Mucosa of gallbladder (tissue), 1 donor: ENCODE measurements at regions not wholly inside any gene's neighbourhood (a gene's known extent, or its start where the extent isn't known, plus 50 kb on each side); places are given as distances from the start of the nearest gene placed in this dataset.

Source experiments
- DNase-seq: peaks from one replicate; pipeline ENCODE4 v3.0.0-alpha.2; 2020; ENCODE audit warnings: low spot score
- donor health status: DM: no; HTN: no; CAD: no.

DNA sequence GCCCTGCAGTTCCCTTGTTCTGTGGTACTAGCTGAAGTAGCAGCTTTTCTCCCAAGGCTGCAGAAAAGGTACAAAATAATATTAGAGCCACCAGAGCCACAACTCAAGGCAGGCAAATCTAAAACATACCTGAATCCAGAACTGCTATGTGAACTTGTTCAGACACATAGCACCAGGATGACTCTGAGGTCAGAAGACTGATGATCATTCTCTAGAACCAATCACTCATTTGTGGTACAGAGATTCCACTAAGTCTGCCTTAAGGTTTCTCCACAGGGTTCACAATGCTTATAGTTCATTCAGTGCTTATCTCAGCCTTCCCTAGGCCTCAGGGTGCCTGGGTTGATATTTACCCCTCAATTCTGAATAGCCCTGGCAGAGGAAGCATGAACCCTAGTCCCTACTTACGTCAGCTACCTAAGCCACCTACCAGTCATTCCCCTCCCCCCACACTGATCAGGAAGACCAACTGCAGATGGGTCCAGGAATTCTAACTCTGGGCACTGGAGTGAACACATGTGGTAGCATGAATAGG, 140.9 kb upstream of the MOCS1 start:
- DNase-seq = no peak

DNA sequence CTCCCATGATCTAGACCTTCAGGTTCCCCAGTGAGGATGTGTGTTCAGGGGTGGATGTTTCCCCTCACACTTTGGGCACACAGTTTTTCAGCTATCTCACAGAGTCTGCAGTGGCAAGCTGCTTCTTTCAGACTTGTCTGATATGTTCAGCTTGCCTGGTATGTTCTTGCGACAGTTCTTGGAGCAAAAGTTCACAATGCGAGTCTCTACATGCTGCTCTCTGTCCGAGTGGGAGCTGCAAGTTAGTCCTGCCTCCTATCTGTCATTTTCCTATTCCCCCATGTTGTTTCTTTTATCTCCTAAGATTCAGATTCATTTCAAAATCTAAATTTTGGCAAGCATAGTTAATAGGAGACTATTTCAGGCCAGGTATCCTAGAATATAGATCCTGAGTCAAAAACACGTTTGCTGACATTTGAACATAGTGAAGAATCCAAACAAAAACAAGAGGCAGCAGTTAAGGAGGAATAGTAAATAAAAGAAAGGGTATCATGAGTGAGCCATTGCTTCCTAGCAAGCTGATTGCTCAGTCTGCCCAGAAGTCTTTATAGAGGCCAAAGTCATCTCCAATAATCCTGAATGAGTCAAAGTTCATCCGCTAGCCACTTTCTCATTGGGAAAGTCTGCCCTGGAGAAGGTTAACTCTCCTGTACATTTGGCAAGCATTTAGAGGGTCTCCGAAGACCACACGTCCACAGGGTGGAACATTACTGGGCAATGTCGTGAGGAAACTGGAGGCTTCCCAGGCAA, 140.2 kb upstream of the MOCS1 start:
- DNase-seq = no peak

DNA sequence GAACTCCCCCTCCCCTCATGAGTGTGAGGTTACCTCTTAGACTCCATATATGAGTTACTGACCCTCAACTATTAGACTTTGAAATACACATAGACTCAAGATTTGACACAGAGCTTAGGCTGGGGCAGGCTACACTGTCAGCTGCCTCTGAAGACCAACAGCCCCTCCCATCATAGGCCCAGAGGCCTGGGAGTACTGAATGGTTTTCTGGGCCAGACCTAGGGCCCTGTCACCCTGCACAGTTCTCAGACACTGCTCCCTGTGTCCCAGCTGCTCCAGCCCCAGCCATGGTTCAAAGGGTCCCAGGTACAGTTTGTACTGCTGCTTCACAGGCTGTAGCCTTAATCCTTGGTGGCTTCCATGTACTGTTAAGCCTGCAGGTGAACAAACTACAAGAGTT, 132.1 kb upstream of the MOCS1 start:
- DNase-seq = no peak

DNA sequence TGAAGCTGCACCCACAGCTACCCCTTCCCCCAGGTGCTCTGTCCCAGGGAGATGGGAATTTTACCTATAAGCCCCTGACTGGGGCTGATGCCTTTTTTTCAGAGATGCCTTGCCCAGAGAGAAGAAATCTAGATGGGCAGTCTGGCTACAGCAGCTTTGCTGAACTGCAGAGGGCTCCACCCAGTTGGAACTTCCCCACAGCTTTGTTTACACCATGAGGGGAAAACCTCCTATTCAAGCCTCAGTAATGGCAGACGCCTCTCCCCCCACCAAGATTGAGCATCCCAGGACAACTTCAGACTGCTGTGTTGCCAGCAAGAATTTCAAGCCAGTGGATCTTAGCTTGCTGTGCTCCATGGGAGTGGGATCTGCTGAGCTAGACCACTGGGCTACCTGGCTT, 122.6 kb upstream of the MOCS1 start:
- DNase-seq = no peak

DNA sequence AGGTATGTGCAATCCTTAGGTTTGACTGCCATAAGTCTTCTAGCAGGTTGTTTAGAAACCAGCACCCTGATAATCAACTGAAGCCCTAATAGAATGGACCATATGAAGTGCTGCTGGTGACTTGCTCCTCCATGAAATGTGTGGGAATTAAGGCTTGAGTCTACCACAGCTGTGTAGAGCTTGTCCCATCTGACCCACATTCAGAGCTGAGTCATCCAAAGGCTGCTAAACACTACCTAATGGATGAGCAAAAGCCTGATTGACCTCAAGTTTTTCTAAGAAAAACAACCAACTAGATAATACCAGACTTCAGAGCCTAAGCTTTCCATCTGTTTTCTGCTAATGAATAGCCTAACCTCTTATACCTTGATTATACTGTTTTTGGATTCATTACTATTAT, 120.3 kb upstream of the MOCS1 start:
- no peak for DNase-seq

DNA sequence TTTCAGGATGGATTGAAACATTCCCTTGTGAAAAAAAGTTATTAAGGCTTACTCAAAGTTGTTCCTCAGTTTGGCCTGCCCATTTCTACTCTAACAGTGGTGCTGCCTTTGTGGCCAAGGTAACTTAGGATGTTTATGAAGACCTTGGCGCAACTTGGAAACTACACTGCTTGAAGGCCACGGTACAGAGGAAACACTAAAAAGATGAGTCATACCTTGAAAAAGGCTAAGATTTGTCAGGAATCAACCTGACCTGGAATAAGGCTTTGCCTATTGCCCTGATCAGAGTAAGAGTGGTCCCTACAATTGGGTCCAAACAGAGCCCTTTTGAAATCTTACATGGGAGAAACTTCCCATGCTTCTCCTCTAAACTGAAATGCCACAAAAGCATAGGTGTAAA, 119.9 kb upstream of the MOCS1 start:
- DNase-seq = no peak

DNA sequence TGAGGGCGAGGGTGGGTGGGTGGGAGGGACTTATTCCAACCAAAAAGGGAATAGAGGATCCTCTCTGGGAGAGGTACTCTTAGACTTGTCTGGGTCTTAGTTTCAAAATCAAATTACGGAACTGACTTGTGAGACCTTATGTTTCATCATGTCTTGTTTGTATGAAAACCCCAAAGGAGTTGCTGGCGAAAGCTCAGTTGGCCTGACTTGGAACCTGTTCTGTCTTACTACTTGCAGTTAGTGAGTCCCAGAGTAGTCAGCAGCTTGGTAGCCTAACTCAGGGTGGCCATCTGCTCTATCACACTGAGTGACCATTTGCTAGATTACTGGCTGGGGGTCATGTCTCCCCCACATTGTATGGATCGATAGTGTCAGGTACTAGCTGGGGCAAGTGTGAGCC, 114.9 kb upstream of the MOCS1 start:
- no peak for DNase-seq

DNA sequence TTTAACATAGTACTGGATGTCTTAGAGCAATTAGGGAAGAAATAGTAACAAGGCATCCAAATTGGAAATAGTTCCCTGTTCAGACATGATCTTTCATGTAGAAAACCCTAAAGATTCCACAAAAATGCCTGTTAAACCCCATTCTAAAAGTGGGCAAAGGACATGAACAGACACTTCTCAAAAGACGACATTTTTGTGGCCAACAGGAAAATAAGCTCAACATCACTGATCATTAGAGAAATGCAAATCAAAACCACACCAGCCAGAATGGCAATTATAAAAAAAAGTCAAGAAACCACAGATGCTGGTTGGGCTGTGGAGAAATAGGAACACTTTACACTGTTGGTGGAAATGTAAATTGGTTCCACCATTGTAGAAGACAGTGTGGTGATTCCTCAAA, 109.9 kb upstream of the MOCS1 start:
- DNase-seq = no peak

DNA sequence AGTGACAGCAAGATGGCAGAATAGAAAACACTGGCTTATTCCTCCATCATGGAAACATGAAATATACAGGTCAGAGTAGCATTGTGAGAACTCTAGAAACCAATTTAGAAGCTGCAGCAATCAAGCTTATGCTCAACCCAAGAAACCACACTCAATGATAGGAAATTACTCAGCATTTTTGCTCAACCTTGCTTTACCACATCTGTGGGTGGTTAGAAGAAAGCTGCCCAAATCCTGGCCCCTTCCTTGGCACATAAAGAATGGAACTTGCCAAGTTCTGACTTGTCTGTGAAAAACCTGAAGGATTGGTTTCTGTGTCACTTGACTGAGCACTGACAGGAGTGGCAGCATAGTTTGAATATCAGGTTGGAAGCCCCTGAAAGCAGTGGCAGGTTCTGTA, 108.0 kb upstream of the MOCS1 start:
- no peak for DNase-seq

DNA sequence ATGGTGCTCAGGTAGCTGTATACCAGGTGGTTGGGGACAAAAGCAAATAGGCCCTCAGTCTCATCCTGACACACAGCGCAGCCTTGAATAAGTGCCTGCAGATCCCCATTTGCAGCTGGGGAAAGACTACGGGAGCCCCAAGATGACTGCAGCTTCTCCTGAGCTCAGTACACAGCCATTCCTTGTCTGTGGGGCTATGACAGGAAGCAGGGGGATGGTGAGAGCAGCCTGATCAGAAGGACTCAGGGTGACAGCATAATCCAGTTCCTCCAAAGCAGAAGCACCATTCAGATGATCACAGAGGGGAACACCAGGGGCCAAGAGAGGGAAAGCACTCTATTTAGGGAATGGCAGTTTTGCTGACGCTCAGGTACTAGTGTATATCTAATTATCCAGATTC, 104.8 kb upstream of the MOCS1 start:
- DNase-seq = no peak

DNA sequence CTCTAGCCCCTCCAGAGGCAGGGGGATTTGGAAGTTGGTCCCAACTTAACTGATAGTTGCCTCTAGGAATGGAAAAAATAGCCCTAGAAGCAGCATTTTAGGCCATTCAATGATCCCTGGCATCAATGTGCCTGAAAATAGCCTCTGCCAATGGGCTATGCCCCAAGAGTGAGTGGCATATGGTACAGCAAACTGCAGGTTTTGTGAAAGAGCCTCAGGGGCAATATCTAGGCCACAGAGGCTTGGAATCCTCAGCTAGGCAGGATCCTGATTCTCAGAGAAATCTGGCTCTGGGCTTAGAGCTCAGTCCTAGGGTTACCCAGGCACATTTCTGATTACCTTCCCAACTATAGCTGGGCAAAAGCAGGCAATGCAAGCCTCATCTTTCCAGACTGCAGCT, 104.4 kb upstream of the MOCS1 start:
- no peak for DNase-seq

DNA sequence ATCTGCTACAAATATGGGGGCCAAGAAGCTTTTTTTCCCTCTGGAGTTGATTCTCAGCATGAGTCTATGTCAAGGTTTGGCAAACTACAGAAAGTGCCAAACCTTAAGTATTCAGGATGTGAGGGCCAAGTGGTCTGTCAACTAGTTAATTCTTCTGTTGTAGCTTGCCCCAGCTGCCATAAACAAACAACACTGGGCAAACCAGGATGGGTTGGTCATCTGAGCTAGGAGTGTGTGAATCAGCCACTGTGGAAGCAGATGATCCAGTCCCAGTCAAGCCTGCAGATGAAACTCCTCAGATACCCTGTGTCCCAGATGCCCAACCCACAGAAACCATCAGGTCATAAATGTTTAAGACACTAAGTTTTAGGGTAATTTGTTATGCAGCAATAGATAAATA, 103.0 kb upstream of the MOCS1 start:
- DNase-seq = no peak

DNA sequence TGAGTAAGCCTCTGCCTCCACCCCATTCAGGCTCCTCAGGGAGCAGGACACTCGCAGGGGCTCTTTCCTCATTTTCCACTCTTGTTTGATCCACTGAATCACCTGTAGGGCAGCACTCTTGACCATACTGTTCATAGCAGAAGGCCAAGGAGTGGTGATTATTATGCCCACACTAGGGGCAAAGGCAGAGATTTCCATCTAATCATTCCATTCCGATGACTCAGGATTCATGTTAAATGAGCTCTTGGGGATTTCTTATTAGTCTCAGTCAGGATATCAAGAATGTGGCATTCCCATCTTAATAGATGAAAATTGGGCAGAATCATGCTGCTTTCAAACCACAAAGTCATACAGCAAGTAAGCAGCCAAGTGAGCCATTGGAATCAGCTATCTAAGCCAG, 101.9 kb upstream of the MOCS1 start:
- no peak for DNase-seq

DNA sequence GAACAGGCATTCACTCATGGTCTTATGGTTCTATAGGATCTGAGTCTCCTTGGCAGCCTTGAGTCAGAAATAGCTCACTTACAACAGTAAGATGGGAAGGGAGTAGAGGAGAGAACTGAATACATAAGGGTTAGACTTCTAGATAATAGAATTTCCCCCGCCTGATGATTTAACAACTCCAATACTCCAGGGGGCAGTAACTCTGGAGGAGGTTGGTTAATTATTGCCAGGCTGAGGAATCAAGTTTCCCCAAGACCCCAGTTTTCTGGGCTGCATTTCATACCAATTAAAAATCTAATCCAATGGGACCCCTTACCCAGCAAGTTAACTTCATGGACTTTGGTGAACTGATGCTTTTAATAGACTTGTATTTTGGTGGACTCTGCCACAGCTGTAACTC, 94.2 kb upstream of the MOCS1 start:
- DNase-seq = no peak

DNA sequence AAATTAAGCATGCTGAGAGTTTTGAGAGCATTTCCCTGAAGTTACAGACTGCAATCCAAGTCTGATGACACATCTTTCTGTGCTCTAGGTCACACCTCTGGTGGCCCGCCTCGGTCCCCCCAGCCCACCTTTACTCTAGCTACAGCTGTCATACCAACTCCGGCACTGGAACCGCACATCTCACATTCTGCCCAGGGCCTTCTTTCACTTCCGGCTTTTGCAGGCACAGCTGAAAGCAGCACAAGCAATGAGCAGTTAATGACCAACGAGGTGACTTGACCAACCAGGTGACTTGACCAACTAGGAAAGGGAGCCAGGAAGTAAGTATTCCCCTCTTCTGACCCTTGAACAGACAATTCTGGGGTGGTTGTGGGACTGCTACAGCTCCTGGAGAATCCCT, 88.6 kb upstream of the MOCS1 start:
- DNase-seq = no peak

DNA sequence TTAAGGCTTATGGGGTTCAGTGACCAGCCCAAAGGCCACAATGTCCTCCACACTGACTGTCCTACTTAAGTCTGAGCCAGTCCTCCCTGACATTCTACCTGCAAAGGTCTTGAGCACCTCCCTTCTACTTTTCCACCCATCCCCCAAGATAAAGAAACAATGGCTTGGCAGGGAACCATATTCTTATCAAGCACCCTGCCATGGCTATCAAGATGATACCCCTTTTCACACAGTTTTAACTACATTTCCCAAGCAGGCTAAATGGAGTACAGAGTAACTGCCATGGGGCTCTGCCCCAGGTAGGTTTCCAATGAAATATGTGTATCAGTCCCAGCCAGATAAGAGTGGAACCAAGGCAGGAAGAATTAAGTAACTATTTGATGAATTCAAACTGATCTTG, 85.9 kb upstream of the MOCS1 start:
- DNase-seq = no peak

DNA sequence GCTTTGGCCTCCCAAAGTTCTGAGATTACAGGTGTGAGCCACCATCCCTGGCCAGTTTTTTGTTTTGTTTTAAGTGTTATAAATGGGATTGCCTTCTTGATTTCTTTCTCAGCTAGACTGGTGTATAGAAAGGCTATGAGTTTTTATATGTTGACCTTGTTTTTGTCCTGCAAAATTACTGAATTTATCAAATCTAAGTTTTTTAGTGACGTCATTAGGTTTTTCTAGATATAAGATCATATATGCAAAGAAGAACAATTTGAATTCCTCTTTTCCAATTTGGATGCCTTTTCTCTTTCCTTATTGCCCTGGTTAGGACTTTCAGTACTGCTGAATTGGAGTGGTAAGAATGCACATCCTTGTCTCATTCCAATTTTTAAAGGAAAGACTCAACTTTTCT, 81.3 kb upstream of the MOCS1 start:
- no peak for DNase-seq

DNA sequence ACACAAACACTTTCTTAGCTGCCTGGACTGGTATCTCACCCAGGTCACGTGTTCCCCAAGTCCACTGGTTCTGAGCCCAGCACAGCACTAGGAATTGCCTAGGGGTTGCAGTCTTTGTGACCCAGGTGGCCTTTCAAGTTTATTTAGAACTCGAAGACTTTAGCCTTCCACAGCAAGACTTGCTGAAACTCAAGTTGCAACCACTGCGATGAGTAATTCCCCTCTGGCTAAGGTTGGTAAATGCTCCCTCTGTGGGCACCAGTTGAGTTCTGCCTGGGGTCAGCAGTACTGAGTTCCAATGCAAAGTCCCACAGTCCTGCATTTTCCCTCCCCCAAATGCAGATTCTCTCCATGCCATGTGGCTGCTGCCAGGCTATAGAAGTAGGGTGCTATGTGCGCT, 77.6 kb upstream of the MOCS1 start:
- DNase-seq = no peak

DNA sequence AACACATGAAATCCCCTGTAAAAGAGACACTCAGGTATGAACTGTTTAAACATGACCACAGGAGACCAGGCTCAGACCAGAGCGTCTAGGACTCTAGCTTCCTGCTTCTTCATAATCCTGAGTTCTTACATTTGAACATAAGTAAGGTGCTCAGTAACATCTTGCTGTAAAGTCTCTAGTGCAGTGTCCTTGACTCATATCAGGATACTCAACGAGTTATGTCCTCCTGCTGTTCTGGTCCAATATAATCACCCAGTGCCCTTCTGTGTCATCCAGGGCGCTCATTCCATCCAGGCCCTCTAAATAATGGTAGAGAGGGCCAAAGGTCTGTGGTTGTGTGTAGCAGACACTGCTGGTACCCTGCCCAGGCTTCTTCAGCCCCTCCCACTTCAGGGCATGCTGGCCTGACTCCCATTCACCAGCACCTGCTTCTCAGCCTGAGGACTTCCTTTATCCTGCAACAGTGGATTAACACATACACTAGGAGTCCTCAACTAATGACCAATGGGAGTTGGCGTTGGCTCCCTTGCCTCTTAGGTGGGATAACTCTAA, 66.8 kb upstream of the MOCS1 start:
- no peak for DNase-seq

DNA sequence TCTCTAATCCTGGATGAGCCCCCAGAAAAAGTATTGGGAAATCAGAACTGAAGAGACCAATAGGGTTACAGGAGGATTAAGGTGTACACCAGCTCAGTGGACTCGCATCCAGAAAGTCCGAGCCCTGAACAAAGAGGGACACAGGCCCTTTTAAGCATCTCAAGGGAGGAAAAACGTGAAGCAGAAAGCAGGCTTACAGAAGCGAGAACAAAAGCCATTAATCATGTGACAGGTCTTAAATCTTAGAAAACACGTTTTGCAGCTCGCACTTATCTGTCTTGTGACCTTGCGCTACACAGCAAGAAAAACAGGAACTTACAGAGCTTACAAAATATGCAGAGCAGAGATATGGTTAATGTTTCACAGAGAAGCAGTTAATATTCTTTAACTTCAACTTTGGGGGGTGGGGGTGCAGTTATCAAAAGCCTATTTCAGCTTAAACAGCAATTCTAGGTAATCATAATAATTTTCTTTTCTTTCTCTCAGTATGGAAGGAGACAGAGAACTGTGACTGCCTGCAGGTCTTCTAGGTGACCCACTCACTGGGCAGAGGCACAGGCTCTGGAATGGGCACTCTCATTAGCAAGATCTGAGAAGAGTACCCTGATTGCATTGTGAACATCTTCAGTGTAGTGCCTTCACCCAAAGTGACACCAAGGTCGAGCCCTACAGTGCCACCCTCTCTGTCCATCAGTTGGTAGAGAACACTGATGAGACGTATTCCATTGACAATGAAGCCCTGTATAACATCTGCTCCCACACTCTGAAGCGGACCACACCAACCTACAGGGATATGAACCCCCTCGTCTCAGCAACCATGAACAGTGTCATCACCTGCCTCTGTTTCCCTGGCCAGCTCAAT, 65.0 kb upstream of the MOCS1 start:
- no peak for DNase-seq

DNA sequence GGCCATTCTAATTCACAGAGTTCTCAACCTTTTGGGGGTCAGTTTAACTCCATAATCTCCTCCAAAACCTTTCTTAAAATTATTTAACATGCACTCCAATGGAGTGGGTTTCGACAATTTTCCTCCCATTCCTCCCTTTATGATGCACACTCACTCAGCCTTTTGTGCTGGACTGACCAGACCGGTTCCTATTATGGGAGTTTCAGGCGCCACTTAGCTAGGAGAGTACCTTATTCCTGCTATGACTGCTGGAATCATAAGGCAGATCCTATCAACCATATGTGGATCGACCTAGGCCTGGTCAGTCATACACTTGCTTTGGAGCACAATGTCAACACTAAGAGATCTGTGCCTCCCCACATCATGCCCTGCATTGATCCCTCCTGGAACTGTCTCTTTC, 63.9 kb upstream of the MOCS1 start:
- DNase-seq = no peak

DNA sequence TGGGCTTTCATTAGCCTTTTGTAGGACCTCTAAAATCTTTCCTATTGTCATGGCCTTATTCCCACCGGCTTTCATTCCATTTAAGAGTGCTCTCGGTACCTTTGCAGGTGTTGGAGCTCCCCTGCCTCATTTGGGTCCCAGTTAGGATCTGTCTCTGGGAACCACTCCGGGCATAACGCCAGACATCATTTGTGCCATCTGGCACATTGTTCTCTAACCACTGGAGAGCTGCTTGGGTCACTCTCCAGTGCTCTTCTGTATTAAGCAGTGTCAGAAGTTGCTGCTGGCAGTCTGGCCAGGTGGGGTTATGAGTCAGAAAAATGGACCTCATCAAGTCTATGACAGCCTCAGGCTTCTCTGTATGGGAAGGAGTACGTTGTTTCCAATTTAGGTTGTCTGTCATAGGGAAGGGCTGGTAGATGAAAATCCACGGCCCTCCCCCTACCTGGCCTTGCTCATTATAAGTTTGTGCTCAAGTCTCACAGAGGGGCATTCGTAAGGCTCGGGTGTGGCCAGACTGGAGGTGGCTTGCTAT, 62.9 kb upstream of the MOCS1 start:
- DNase-seq = no peak

DNA sequence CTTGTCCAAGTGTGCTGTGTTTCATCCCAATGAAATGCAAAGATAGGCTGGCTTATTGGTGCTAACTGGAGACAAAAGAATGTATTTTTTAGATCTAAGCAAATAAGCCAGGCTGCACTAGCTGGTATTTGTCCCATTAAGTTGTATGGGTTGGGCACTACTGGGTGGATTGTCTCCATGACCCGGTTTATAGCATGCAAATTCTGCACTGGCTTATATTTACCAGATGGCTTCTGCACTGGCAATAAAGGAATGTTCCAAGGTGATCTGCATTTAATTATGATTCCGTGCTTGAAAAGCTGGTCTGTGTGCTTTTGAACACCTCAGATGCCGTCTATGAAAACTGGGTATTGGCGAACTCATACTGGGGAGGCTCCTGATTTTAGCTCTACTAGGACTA, 61.4 kb upstream of the MOCS1 start:
- no peak for DNase-seq
